ENCODE measurements at regions not wholly inside any gene's neighbourhood (a gene's known extent, or its start where the extent isn't known, plus 50 kb on each side); places are given as distances from the start of the nearest gene placed in this dataset.
A peak's percentile ranks its signal among the peaks of the same experiment; 100 is the strongest.

DNA sequence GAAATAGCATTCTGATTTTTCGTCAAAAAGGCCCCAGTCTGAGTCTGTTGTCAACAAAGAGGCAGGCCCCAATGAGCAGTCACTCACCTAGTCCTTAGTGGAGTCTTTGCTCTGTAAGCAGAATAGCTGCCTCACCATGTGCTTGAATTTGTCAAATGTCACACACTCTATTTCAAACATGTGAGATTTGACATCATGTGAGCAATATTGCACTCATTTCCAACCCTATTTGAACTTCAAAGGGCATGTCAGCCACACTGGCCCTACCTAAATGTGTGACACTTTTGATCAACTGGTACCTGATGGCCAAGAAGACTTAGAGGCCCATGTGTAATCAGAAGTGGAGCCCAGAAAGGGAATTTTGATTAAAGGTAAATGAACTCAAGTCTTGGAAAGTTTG, 59.4 kb upstream of the PLAC1 start:
- DNase-seq (ENCODE audit: low spot score): no peak

DNA sequence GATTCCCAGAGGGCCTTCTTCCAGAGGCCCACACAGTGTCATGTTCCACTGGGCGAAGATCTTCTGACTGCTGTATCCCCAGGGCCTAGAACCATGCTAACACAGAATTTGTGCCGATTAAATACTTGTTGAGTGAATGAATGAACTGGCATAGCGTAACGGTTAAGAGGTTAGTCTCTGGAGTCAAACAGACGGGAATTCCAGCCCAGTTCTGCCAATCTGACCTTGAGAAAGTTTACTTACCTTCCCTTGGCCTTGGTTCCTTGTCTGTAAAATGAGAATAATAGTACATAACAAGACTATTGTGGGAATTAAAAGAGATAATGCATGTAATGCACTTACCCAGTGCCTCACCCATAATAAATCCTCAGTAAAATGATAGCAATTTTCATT, 58.3 kb upstream of the PLAC1 start:
- DNase-seq (ENCODE audit: low spot score): no peak

DNA sequence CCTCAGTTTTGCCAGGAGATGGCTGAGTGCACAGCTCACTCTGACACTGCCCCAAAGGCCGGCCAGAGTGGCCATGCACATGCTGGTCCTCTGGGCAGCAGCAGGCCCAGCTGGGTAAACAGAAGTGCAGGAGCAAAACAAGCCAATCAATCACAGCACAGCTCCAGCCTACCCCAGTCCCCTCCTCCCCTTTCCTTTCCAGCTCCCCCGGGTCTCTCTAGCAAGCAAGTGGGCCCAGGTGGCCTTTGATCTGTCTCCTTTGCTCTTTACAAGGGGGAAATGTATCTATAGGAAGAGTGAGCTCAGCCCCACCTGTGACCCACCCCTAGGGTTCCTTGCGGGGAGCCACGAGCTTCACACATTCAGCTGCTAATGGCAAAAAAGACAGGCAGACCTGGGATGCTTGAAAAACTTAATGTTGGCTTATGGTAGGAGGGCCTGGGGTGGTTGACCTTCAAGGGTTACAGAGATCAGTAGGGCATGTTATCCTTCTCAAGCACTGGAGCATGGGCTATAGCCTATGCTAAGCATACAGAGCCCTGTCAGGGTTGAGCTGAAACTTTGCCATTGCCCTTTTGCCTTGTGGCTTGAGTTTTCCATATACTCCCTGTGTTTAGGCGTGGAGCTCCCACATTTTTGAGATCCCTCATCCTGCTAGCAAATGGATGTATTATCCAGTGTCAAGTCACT, 57.8 kb upstream of the PLAC1 start:
- DNase-seq (ENCODE audit: low spot score): no peak

DNA sequence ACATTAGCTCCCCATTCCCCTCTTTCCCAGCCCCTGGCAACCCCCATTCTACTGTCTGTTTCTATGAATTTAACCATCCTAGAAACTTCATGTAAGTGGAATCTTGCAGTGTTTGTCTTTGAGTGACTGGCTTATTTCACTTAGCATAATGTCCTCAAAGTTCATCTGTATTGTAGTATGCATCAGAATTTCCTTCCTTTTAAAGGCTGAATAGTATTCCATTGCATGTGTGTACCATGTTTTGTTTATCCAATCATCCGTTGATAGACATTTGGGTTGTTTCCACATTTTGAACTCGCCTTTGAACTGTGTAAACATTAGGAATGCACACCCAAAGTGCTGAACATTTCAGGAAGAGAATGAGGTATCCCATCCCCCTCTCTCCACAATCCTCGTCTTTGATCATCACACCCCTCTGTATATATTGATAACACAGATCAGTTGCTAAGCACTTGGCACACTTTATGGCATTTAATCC, 56.4 kb upstream of the PLAC1 start:
- no peak for DNase-seq (ENCODE audit: low spot score)

DNA sequence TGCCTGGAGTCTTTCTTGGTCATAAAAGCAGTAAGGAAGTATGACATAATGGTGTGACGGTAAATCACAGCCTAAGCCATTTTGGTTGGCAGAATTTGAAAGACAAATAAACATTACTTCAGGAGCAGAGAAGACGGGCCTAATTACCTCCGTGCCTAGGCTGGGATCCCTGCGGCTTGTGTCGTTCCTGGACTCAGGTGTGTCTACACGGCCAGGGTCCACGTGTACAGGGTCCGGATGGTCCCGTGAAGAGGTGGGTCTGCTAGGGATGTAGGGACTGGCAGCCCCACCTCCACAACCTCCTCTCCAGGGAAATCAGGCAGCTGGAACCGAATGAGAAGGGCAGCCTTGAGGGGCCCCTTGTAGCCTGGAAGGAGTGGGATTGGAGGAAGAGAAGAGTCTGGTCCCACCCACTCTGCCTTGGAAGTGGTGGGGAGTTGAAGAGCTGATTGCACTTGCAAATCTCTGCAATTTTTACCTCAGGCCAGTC, 55.4 kb upstream of the PLAC1 start:
- no peak for DNase-seq (ENCODE audit: low spot score)

DNA sequence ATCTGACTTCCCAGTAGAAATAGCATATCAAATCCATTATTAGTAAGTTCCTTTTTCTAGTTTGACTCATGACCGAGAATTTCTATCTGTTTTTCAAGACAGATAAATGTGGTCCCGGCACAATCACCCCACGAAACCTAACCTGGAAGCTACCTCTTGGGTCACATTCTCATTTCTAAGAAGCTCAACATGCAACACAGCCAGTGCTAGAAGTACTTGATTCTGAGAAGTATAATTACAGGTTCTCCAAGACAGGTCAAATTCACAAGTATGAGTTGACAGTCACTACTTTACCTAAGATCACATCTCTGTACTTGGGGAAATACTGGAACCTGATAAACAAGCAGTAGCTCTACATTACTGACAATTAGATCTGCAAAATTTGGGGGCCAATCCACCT, 54.0 kb upstream of the PLAC1 start:
- DNase-seq (ENCODE audit: low spot score): no peak

DNA sequence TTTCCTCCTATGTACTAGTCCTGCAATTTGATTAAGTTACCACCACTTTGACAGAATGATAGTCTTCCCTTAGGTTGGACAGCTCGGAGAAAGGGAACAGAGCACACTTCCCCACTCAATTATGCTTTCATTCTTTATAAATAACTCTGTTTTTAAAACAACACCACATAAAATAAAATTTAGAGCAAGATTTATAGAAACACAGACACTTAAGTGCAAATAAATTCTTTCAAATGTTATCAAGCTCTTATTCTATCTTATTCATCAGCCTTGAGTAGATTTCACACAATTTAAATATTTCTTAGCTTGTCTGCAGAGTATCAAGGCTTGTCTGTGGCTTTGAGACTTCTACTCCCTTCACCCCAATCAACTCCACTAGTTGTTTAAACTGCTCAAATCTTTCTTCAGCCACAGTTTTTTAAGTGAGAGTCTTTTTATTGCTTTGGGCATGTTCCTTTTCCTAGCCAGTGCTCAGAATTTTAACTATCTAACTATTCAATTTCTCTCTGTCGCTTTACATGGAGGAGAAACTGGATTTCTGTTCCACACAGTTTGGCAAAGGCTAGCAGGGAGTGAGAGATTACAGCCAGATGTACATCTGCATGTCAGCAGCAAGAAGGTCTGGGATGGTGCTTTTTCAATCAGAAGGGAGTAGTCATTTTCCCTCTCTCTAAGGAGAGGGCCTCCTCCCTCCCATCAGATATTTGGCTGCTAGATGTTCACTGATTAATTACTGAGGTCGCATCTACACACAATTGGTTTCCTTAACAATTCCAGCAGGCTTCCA, 53.1 kb upstream of the PLAC1 start:
- peak; percentile 27 for DNase-seq (ENCODE audit: low spot score)
